ENCODE measurements at regions not wholly inside any gene's neighbourhood (a gene's known extent, or its start where the extent isn't known, plus 50 kb on each side); places are given as distances from the start of the nearest gene placed in this dataset.

GRCh38 chr2:122851161-122851560 lies 1095.7 kb downstream of the TSN start:
- no peak for TF ChIP-seq CTCF (IDR thresholded peaks at IDR 0.05)
- TF ChIP-seq POLR2AphosphoS5 (IDR thresholded peaks at IDR 0.05), result no peak

Data from gastroesophageal sphincter (tissue), 3 donors.